Heart left ventricle (tissue), 16 donors: ENCODE measurements at regions not wholly inside any gene's neighbourhood (a gene's known extent, or its start where the extent isn't known, plus 50 kb on each side); places are given as distances from the start of the nearest gene placed in this dataset.

ENCODE experiments used
- ATAC-seq, 4 donors: fragments of 200-7000 bp; cut with Tn5 transposase; one replicate each; pipeline ENCODE4 v1.9.1; 2020 to 2022; ENCODE audit warnings: moderate library complexity in 4 of 4, mild to moderate bottlenecking in 3 of 4, moderate number of reproducible peaks in 1 of 4
- DNase-seq, 5 donors: peaks; one replicate each; pipeline ENCODE4 v3.0.0-alpha.2; 2020
- H3K27ac ChIP-seq, 12 donors: fragments of 200-600 bp; sonication (generic) in 4 of 12; one replicate each; pipeline versions ENCODE4 v1.5.0 to v1.8.0; 2016 to 2022; ENCODE audit warnings: mild to moderate bottlenecking in 2 of 12
- H3K27me3 ChIP-seq, 9 donors: fragments of 200-600 bp; sonication (generic) in 2 of 9; one replicate each; pipeline versions ENCODE4 v1.5.1 to v1.8.0; 2016 to 2022; ENCODE audit warnings: mild to moderate bottlenecking in 3 of 9
- H3K36me3 ChIP-seq, 9 donors: fragments of 200-600 bp; sonication (generic) in 2 of 9; one replicate each; pipeline versions ENCODE4 v1.5.0 to v1.8.0; 2018 to 2022; ENCODE audit warnings: mild to moderate bottlenecking in 2 of 9
- H3K4me1 ChIP-seq, 12 donors: fragments of 200-600 bp; sonication (generic) in 4 of 12; one replicate each; pipeline versions ENCODE4 v1.5.0 to v1.8.0; 2016 to 2022; ENCODE audit warnings: mild to moderate bottlenecking in 3 of 12
- H3K4me3 ChIP-seq, 12 donors: fragments of 200-600 bp; sonication (generic) in 4 of 12; one replicate each; pipeline versions ENCODE4 v1.5.0 to v1.8.0; 2017 to 2022; ENCODE audit warnings: mild to moderate bottlenecking in 9 of 12, moderate library complexity in 4 of 12
- H3K9me3 ChIP-seq, 12 donors: fragments of 200-600 bp; sonication (generic) in 4 of 12; one replicate each; pipeline versions ENCODE4 v1.5.0 to v1.8.0; 2016 to 2022; ENCODE audit warnings: mild to moderate bottlenecking in 1 of 12
- CTCF ChIP-seq, 12 donors: fragments of 200-600 bp; sonication (generic) in 4 of 12; IDR thresholded peaks; one replicate each; pipeline versions ENCODE4 v1.5.0 to v1.8.0; 2018 to 2022; ENCODE audit warnings: antibody characterized with exemption in 12 of 12, mild to moderate bottlenecking in 5 of 12
- POLR2A ChIP-seq, 2 donors: fragments of 450-650 bp; IDR thresholded peaks; one replicate each; pipeline ENCODE4 v1.6.1; 2017; ENCODE audit warnings: antibody characterized with exemption in 2 of 2, mild to moderate bottlenecking in 2 of 2, moderate library complexity in 2 of 2
- WGBS, 4 donors: extraction: QIAGEN DNeasy Blood & Tissue Kit in 2 of 4; methylation state at CpG; one replicate each; pipeline versions ENCODE4 v1.1.5 to v1.1.7; 2013 to 2018; 5-methylcytosine and 5-hydroxymethylcytosine counted together
- intact Hi-C, 10 donors: fragments of 100-400 bp; cut with DNase I; formaldehyde crosslinking; loops; one replicate each; pipeline versions ENCODE4 v1.11.1 to v1.14.2; 2022
- donor health status: ischemic (EF 13 %, LVEDD 7.1; RV severe dilation, severe dysfunction).
- donor health status: healthy with polysubstance abuse.
- donor health status: DM: no; HTN: yes; CAD: no.
- donor health status: DM: no; HTN: no; CAD: no.
- donor health status: ischemic (EF 25% LVEDD 6.9; RV normal size, moderate dysfunction).
- donor health status: ischemic (EF 25% LVEDD 5.7; RV mildly dilated, moderate dysfunction).
- donor health status: healthy.
- donor health status: DM: yes; HTN: yes; CAD: no.
- donor health status: ischemic (EF 35%, LVEDD 5.7; RV mildly dilated, moderate dysfunction).
- donor health status: nonischemic (EF 11% LVEDD 7.7; RV severe dilation, severe dysfunction).
- donor health status: DM: yes; HTN: yes; CAD: no.
- donor health status: PGD.
- donor health status: ischemic (EF 29% LVEDD 5.4; RV normal size, mild dysfunction).
- donor health status: nonischemic (EF 23%, LVEDD 6.1; RV moderate dilation, normal function).

GRCh38 chr10:121131426-121132265, 280.5 kb downstream of the WDR11 start:
- intact Hi-C loops: no loop called here
- Histone ChIP-seq H3K4me1 (no peaks in the 10 kb centered on the region), H3K36me3 (no peaks in the 10 kb centered on the region), H3K27ac (no peak overlapping the region), H3K4me3 (no peak overlapping the region), H3K27me3 (peaks cover 0 to 9% (median 0%) of the 10 kb centered on the region in 9 donors), H3K9me3 (no peaks in the 10 kb centered on the region)
- WGBS, 4 donors: 57 to 66% (median 61%) methylated on average over 8 to 9 of the region's 9 CpGs
- TF ChIP-seq POLR2A (IDR thresholded peaks at IDR 0.05): no peak
- no peak for TF ChIP-seq CTCF (IDR thresholded peaks at IDR 0.05)
- ATAC-seq: no peak
- no peak for DNase-seq

GRCh38 chr10:121132273-121132672, 281.1 kb downstream of the WDR11 start:
- ATAC-seq (no peak), DNase-seq (no peak)
- WGBS, 4 donors: 83 to 90% (median 88%) methylated on average over 1 of the region's 1 CpG; no CpG with 5 or more reads in 1 of the 4 donors
- intact Hi-C loops: no loop called here
- no peak overlapping the region for H3K27ac ChIP-seq
- TF ChIP-seq CTCF (IDR thresholded peaks at IDR 0.05) (no peak), POLR2A (IDR thresholded peaks at IDR 0.05) (no peak)
- no peaks in the 10 kb centered on the region for H3K4me1 ChIP-seq
- no peak overlapping the region for H3K4me3 ChIP-seq
- H3K9me3 ChIP-seq: no peaks in the 10 kb centered on the region
- H3K36me3 ChIP-seq: no peaks in the 10 kb centered on the region
- peaks cover 0 to 9% (median 0%) of the 10 kb centered on the region in 9 donors for H3K27me3 ChIP-seq

- Histone ChIP-seq H3K4me1 (no peaks in the 10 kb centered on the region), H3K27me3 (peaks cover 0 to 9% (median 0%) of the 10 kb centered on the region in 9 donors), H3K27ac (no peak overlapping the region), H3K4me3 (no peak overlapping the region), H3K9me3 (no peaks in the 10 kb centered on the region), H3K36me3 (no peaks in the 10 kb centered on the region)
- ATAC-seq (no peak), DNase-seq (no peak)
- 84 to 93% (median 87%) methylated on average over 7 of the region's 7 CpGs for WGBS, 4 donors
- TF ChIP-seq POLR2A (IDR thresholded peaks at IDR 0.05) (no peak), CTCF (IDR thresholded peaks at IDR 0.05) (no peak)
- intact Hi-C loops: no loop called here
These were observed 282.7 kb downstream of the WDR11 start for GRCh38 chr10:121133901-121134300.

GRCh38 chr10:121134711-121135110, 283.5 kb downstream of the WDR11 start:
- 75 to 83% (median 78%) methylated on average over 1 of the region's 1 CpG for WGBS, 4 donors
- no peaks in the 10 kb centered on the region for H3K9me3 ChIP-seq
- TF ChIP-seq POLR2A (IDR thresholded peaks at IDR 0.05) (no peak), CTCF (IDR thresholded peaks at IDR 0.05) (no peak)
- no peak overlapping the region for H3K4me3 ChIP-seq
- no peak overlapping the region for H3K27ac ChIP-seq
- peaks cover 0 to 9% (median 0%) of the 10 kb centered on the region in 9 donors for H3K27me3 ChIP-seq
- no peaks in the 10 kb centered on the region for H3K4me1 ChIP-seq
- no peak for DNase-seq
- intact Hi-C loops: no loop called here
- H3K36me3 ChIP-seq: no peaks in the 10 kb centered on the region
- ATAC-seq: no peak
